OCI-M1 (cell line): ENCODE measurements at regions not wholly inside any gene's neighbourhood (a gene's known extent, or its start where the extent isn't known, plus 50 kb on each side); places are given as distances from the start of the nearest gene placed in this dataset.

ENCODE experiments used
- DNase-seq: peaks from one replicate; lab custom pipeline; 2025; lab: John Stamatoyannopoulos, UW

- no peak for DNase-seq
Measured at GRCh38 chr16:6281994-6282393, 1050.7 kb upstream of the RBFOX1 start.

GRCh38 chr16:6281274-6281673 lies 1051.4 kb upstream of the RBFOX1 start:
- DNase-seq: no peak

- no peak for DNase-seq
Measured at GRCh38 chr16:6280055-6280454, 1052.6 kb upstream of the RBFOX1 start.

GRCh38 chr16:6279286-6279685 lies 1053.4 kb upstream of the RBFOX1 start:
- DNase-seq: no peak

- no peak for DNase-seq
Measured at GRCh38 chr16:6274351-6274750, 1058.3 kb upstream of the RBFOX1 start.

- DNase-seq: no peak
Measured at GRCh38 chr16:6267682-6268081, 1065.0 kb upstream of the RBFOX1 start.

- DNase-seq: no peak
Measured at GRCh38 chr16:6266703-6267102, 1065.9 kb upstream of the RBFOX1 start.

- DNase-seq: no peak
Measured at GRCh38 chr16:6265968-6266367, 1066.7 kb upstream of the RBFOX1 start.

GRCh38 chr16:6258056-6258455 lies 1074.6 kb upstream of the RBFOX1 start:
- DNase-seq: no peak

GRCh38 chr16:6252541-6252940 lies 1080.1 kb upstream of the RBFOX1 start:
- DNase-seq: no peak

GRCh38 chr16:6250511-6250910 lies 1082.1 kb upstream of the RBFOX1 start:
- DNase-seq: no peak

GRCh38 chr16:6249863-6250262 lies 1082.8 kb upstream of the RBFOX1 start:
- DNase-seq: no peak

- DNase-seq: no peak
Measured at GRCh38 chr16:6248199-6248598, 1084.4 kb upstream of the RBFOX1 start.

GRCh38 chr16:6247775-6248174 lies 1084.9 kb upstream of the RBFOX1 start:
- no peak for DNase-seq

- no peak for DNase-seq
Measured at GRCh38 chr16:6247150-6247549, 1085.5 kb upstream of the RBFOX1 start.

- DNase-seq: no peak
Measured at GRCh38 chr16:6246266-6246665, 1086.4 kb upstream of the RBFOX1 start.

- DNase-seq: no peak
Measured at GRCh38 chr16:6232056-6232455, 1100.6 kb upstream of the RBFOX1 start.

GRCh38 chr16:6231398-6231797 lies 1101.2 kb upstream of the RBFOX1 start:
- no peak for DNase-seq

- no peak for DNase-seq
Measured at GRCh38 chr16:6229186-6229585, 1103.5 kb upstream of the RBFOX1 start.

- no peak for DNase-seq
Measured at GRCh38 chr16:6218855-6219254, 1113.8 kb upstream of the RBFOX1 start.

- no peak for DNase-seq
Measured at GRCh38 chr16:6216836-6217235, 1115.8 kb upstream of the RBFOX1 start.

- no peak for DNase-seq
Measured at GRCh38 chr16:6211644-6212043, 1114.0 kb upstream of the EEF2KMT start.

- no peak for DNase-seq
Measured at GRCh38 chr16:6209355-6209930, 1111.8 kb upstream of the EEF2KMT start.

GRCh38 chr16:6207580-6207979 lies 1110.0 kb upstream of the EEF2KMT start:
- no peak for DNase-seq

- DNase-seq: no peak
Measured at GRCh38 chr16:6207124-6207523, 1109.5 kb upstream of the EEF2KMT start.
